Sigmoid colon (tissue), 4 donors: ENCODE measurements at regions not wholly inside any gene's neighbourhood (a gene's known extent, or its start where the extent isn't known, plus 50 kb on each side); places are given as distances from the start of the nearest gene placed in this dataset.

Source experiments
- CTCF ChIP-seq, 4 experiments: fragments of 450-650 bp in 3 of 4; fragments of 200-600 bp in 1 of 4; IDR thresholded peaks; one replicate each; pipeline ENCODE4 v1.5.1; 2016 to 2019; ENCODE audit warnings: antibody characterized with exemption in 4 of 4, mild to moderate bottlenecking in 3 of 4, moderate library complexity in 2 of 4
- EP300 ChIP-seq, 4 donors: sonication (generic); formaldehyde crosslinking; IDR thresholded peaks; one replicate each; pipeline ENCODE4 v1.6.1; 2017; ENCODE audit warnings: antibody characterized with exemption in 4 of 4
- POLR2A ChIP-seq, 2 donors: fragments of 450-650 bp; IDR thresholded peaks; one replicate each; pipeline ENCODE4 v1.6.1; 2016; ENCODE audit warnings: antibody characterized with exemption in 2 of 2, mild to moderate bottlenecking in 2 of 2, moderate library complexity in 2 of 2
- POLR2AphosphoS5 ChIP-seq, 4 donors: sonication (generic); formaldehyde crosslinking; IDR thresholded peaks; one replicate each; pipeline ENCODE4 v1.6.1; 2017; ENCODE audit warnings: antibody characterized with exemption in 4 of 4

GRCh38 chr2:11097854-11098387 is 57.3 kb upstream of the SLC66A3 start:
- no peak for TF ChIP-seq POLR2A (IDR thresholded peaks at IDR 0.05)
- no peak for TF ChIP-seq CTCF (IDR thresholded peaks at IDR 0.05)
- TF ChIP-seq POLR2AphosphoS5 (IDR thresholded peaks at IDR 0.05) = no peak
- TF ChIP-seq EP300 (IDR thresholded peaks at IDR 0.05) = no peak
